Esophagus squamous epithelium (tissue), 4 donors: ENCODE measurements at regions not wholly inside any gene's neighbourhood (a gene's known extent, or its start where the extent isn't known, plus 50 kb on each side); places are given as distances from the start of the nearest gene placed in this dataset.

Experiments used
- CTCF ChIP-seq, 6 experiments: fragments of 450-650 bp in 4 of 6; fragments of 200-600 bp in 2 of 6; sonication (generic) in 2 of 6; IDR thresholded peaks; one replicate each; pipeline ENCODE4 v1.5.1; 2016 to 2019; ENCODE audit warnings: antibody characterized with exemption in 6 of 6, mild to moderate bottlenecking in 4 of 6, moderate library complexity in 4 of 6
- POLR2A ChIP-seq, 4 donors: fragments of 450-650 bp; IDR thresholded peaks; one replicate each; pipeline ENCODE4 v1.6.1; 2017; ENCODE audit warnings: antibody characterized with exemption in 4 of 4, mild to moderate bottlenecking in 4 of 4, moderate library complexity in 3 of 4

- TF ChIP-seq POLR2A (IDR thresholded peaks at IDR 0.05) = no peak
- no peak for TF ChIP-seq CTCF (IDR thresholded peaks at IDR 0.05)
Measured at GRCh38 chr17:77771145-77771544, 187.4 kb upstream of the TNRC6C start.
